Activated CD4-positive, alpha-beta T cell treated with anti-CD3 and anti-CD28 coated beads for 36 hours (primary cell): ENCODE measurements at regions not wholly inside any gene's neighbourhood (a gene's known extent, or its start where the extent isn't known, plus 50 kb on each side); places are given as distances from the start of the nearest gene placed in this dataset.

Experiments used
- ATAC-seq: fragments of 200-7000 bp; cut with Tn5 transposase; one replicate; pipeline ENCODE4 v1.10.0; 2021; ENCODE audit warnings: mild to moderate bottlenecking, moderate library complexity
- CTCF ChIA-PET: fragments of 350-600 bp; sonication (Branson Sonifier 250); formaldehyde crosslinking; loops from one replicate; lab custom pipeline; 2021; ENCODE audit warnings: antibody characterized with exemption; lab: Charles Lee
- POLR2A ChIA-PET: fragments of 350-600 bp; sonication (Branson Sonifier 250); formaldehyde crosslinking; loops from one replicate; lab custom pipeline; 2021; ENCODE audit warnings: antibody characterized with exemption, inconsistent platforms; lab: Charles Lee
- DNase-seq: peaks from one replicate; pipeline ENCODE4 v3.0.0-alpha.2; 2020
- H3K27ac Mint-ChIP-seq: one replicate; pipeline ENCODE4 v1.8.0; 2021; ENCODE audit warnings: mixed read lengths
- H3K27me3 Mint-ChIP-seq: one replicate; pipeline ENCODE4 v1.8.0; 2021; ENCODE audit warnings: mixed read lengths
- H3K36me3 Mint-ChIP-seq: one replicate; pipeline ENCODE4 v1.8.0; 2021; ENCODE audit warnings: low read depth, mixed read lengths
- H3K4me1 Mint-ChIP-seq: one replicate; pipeline ENCODE4 v1.8.0; 2021; ENCODE audit warnings: mixed read lengths
- H3K4me3 Mint-ChIP-seq: one replicate; pipeline ENCODE4 v1.8.0; 2021; ENCODE audit warnings: mild to moderate bottlenecking, moderate library complexity, mixed read lengths
- H3K9me3 Mint-ChIP-seq: one replicate; pipeline ENCODE4 v1.8.0; 2021; ENCODE audit warnings: low read depth, mixed read lengths
- intact Hi-C, 2 experiments: fragments of 100-400 bp; cut with DNase I in 1 of 2; cut with micrococcal nuclease in 1 of 2; formaldehyde crosslinking; loops; one replicate each; pipeline versions ENCODE4 v1.14.2 to v1.15.1; 2022 to 2024; cut with DNase I, micrococcal nuclease

- Mint-ChIP-seq H3K27me3 (peaks cover 6% of the 10 kb centered on the region), H3K9me3 (peaks cover under 1% of the 10 kb centered on the region), H3K4me3 (no peak overlapping the region), H3K4me1 (no peaks in the 10 kb centered on the region), H3K36me3 (no peaks in the 10 kb centered on the region), H3K27ac (no peak overlapping the region)
- DNase-seq (no peak), ATAC-seq (no peak)
- ChIA-PET CTCF (no interaction called here), POLR2A (no interaction called here)
- intact Hi-C loops, result no loop called here
These were observed 122.5 kb upstream of the FGF3 start for GRCh38 chr11:69941546-69942332.

GRCh38 chr11:69942333-69942820 lies 123.2 kb upstream of the FGF3 start:
- H3K27me3 Mint-ChIP-seq, result peaks cover 6% of the 10 kb centered on the region
- no peaks in the 10 kb centered on the region for H3K4me1 Mint-ChIP-seq
- POLR2A ChIA-PET, result no interaction called here
- DNase-seq, result no peak
- no peak overlapping the region for H3K27ac Mint-ChIP-seq
- H3K9me3 Mint-ChIP-seq, result no peaks in the 10 kb centered on the region
- intact Hi-C loops, result no loop called here
- CTCF ChIA-PET, result no interaction called here
- ATAC-seq, result no peak
- H3K36me3 Mint-ChIP-seq, result no peaks in the 10 kb centered on the region
- no peak overlapping the region for H3K4me3 Mint-ChIP-seq

- Mint-ChIP-seq H3K36me3 (no peaks in the 10 kb centered on the region), H3K27me3 (peaks cover 8% of the 10 kb centered on the region), H3K27ac (no peak overlapping the region), H3K9me3 (no peaks in the 10 kb centered on the region), H3K4me3 (no peak overlapping the region), H3K4me1 (no peaks in the 10 kb centered on the region)
- ChIA-PET CTCF (no interaction called here), POLR2A (no interaction called here)
- intact Hi-C loops, result no loop called here
- ATAC-seq, result no peak
- no peak for DNase-seq
These were observed 123.8 kb upstream of the FGF3 start for GRCh38 chr11:69943066-69943465.

GRCh38 chr11:69943506-69943905 lies 124.3 kb upstream of the FGF3 start:
- Mint-ChIP-seq H3K4me3 (no peak overlapping the region), H3K9me3 (no peaks in the 10 kb centered on the region), H3K27ac (no peak overlapping the region), H3K36me3 (no peaks in the 10 kb centered on the region), H3K27me3 (peaks cover 8% of the 10 kb centered on the region), H3K4me1 (no peaks in the 10 kb centered on the region)
- ATAC-seq (no peak), DNase-seq (no peak)
- ChIA-PET POLR2A (no interaction called here), CTCF (no interaction called here)
- intact Hi-C loops, result no loop called here

GRCh38 chr11:69944146-69944795 lies 125.1 kb upstream of the FGF3 start:
- no peaks in the 10 kb centered on the region for H3K9me3 Mint-ChIP-seq
- POLR2A ChIA-PET, result no interaction called here
- no peaks in the 10 kb centered on the region for H3K4me1 Mint-ChIP-seq
- intact Hi-C loops, result no loop called here
- ATAC-seq (no peak), DNase-seq (no peak)
- no peaks in the 10 kb centered on the region for H3K36me3 Mint-ChIP-seq
- H3K27me3 Mint-ChIP-seq, result peaks cover 8% of the 10 kb centered on the region
- H3K4me3 Mint-ChIP-seq, result no peak overlapping the region
- CTCF ChIA-PET, result no interaction called here
- H3K27ac Mint-ChIP-seq, result no peak overlapping the region

- intact Hi-C loops, result no loop called here
These were observed 125.9 kb upstream of the FGF3 start for GRCh38 chr11:69945157-69945556.

GRCh38 chr11:69947059-69947792 lies 128.0 kb upstream of the FGF3 start:
- peak; percentile 30 for ATAC-seq
- H3K27me3 Mint-ChIP-seq, result peaks cover 8% of the 10 kb centered on the region
- DNase-seq, result no peak
- H3K4me3 Mint-ChIP-seq, result no peak overlapping the region
- no peaks in the 10 kb centered on the region for H3K9me3 Mint-ChIP-seq
- POLR2A ChIA-PET, result interaction anchor here (0.6 kb wide), 1 partner anchor 14 kb away, joined by 6 read pairs; no protein-coding TSS in a partner anchor
- no peaks in the 10 kb centered on the region for H3K4me1 Mint-ChIP-seq
- CTCF ChIA-PET, result interaction anchor here (0.7 to 1.7 kb wide), 2 partner anchors 47 to 249 kb away, joined by 5 to 6 read pairs; no protein-coding TSS in a partner anchor
- H3K27ac Mint-ChIP-seq, result no peak overlapping the region
- intact Hi-C loops, result no loop called here
- H3K36me3 Mint-ChIP-seq, result no peaks in the 10 kb centered on the region

More at GRCh38 chr11:69945157-69945556, 125.9 kb upstream of the FGF3 start:
- H3K36me3 Mint-ChIP-seq, result no peaks in the 10 kb centered on the region
- CTCF ChIA-PET, result no interaction called here
- POLR2A ChIA-PET, result no interaction called here
- H3K4me3 Mint-ChIP-seq, result no peak overlapping the region
- DNase-seq (no peak), ATAC-seq (no peak)
- no peaks in the 10 kb centered on the region for H3K4me1 Mint-ChIP-seq
- peaks cover 8% of the 10 kb centered on the region for H3K27me3 Mint-ChIP-seq
- H3K9me3 Mint-ChIP-seq, result no peaks in the 10 kb centered on the region
- no peak overlapping the region for H3K27ac Mint-ChIP-seq

GRCh38 chr11:69947793-69948255 lies 128.6 kb upstream of the FGF3 start:
- intact Hi-C loops, result no loop called here

GRCh38 chr11:69948256-69949141 lies 129.3 kb upstream of the FGF3 start:
- no peaks in the 10 kb centered on the region for H3K4me1 Mint-ChIP-seq
- no peak overlapping the region for H3K27ac Mint-ChIP-seq
- intact Hi-C loops, result no loop called here
- no peaks in the 10 kb centered on the region for H3K36me3 Mint-ChIP-seq
- H3K4me3 Mint-ChIP-seq, result no peak overlapping the region
- H3K9me3 Mint-ChIP-seq, result no peaks in the 10 kb centered on the region
- peak; percentile 10 for ATAC-seq
- DNase-seq, result no peak
- ChIA-PET CTCF (no interaction called here), POLR2A (no interaction called here)
- H3K27me3 Mint-ChIP-seq, result peaks cover 2% of the 10 kb centered on the region

More at GRCh38 chr11:69947793-69948255, 128.6 kb upstream of the FGF3 start:
- no peaks in the 10 kb centered on the region for H3K9me3 Mint-ChIP-seq
- no peak overlapping the region for H3K4me3 Mint-ChIP-seq
- H3K36me3 Mint-ChIP-seq, result no peaks in the 10 kb centered on the region
- DNase-seq (no peak), ATAC-seq (peak; percentile 13)
- no peak overlapping the region for H3K27ac Mint-ChIP-seq
- peaks cover 4% of the 10 kb centered on the region for H3K27me3 Mint-ChIP-seq
- POLR2A ChIA-PET, result no interaction called here
- no peaks in the 10 kb centered on the region for H3K4me1 Mint-ChIP-seq
- CTCF ChIA-PET, result interaction anchor here (1.7 kb wide), 1 partner anchor 249 kb away, joined by 5 read pairs; no protein-coding TSS in a partner anchor

GRCh38 chr11:69949327-69949726 lies 128.8 kb upstream of the ANO1 start:
- ChIA-PET POLR2A (no interaction called here), CTCF (no interaction called here)

More at GRCh38 chr11:69949327-69949726, 128.8 kb upstream of the ANO1 start:
- no peak overlapping the region for H3K27ac Mint-ChIP-seq
- no peak overlapping the region for H3K4me3 Mint-ChIP-seq
- ATAC-seq (no peak), DNase-seq (no peak)
- intact Hi-C loops, result no loop called here
- peaks cover 2% of the 10 kb centered on the region for H3K27me3 Mint-ChIP-seq
- H3K9me3 Mint-ChIP-seq, result no peaks in the 10 kb centered on the region
- no peaks in the 10 kb centered on the region for H3K4me1 Mint-ChIP-seq
- no peaks in the 10 kb centered on the region for H3K36me3 Mint-ChIP-seq
